Neural cell (in vitro differentiated cells): ENCODE measurements at regions not wholly inside any gene's neighbourhood (a gene's known extent, or its start where the extent isn't known, plus 50 kb on each side); places are given as distances from the start of the nearest gene placed in this dataset.

Source experiments
- CTCF ChIP-seq: fragments of 450-650 bp; IDR thresholded peaks from 2 replicates; pipeline ENCODE4 v1.5.1; 2014; ENCODE audit warnings: antibody characterized with exemption, mild to moderate bottlenecking, moderate library complexity; ENCODE audit not compliant: poor library complexity, severe bottlenecking
- EP300 ChIP-seq: fragments of 450-650 bp; conservative IDR thresholded peaks from 2 replicates; pipeline ENCODE4 v1.6.1; 2014; ENCODE audit warnings: antibody characterized with exemption, mild to moderate bottlenecking, moderate library complexity; ENCODE audit not compliant: poor library complexity, severe bottlenecking
- EZH2 ChIP-seq: fragments of 200-600, 300-800 bp; shearing (Covaris generic), sonication (generic); IDR thresholded peaks from 2 replicates; pipeline ENCODE4 v1.6.1; 2014; ENCODE audit warnings: antibody characterized with exemption, low read length, borderline replicate concordance, mild to moderate bottlenecking; ENCODE audit not compliant: insufficient read depth, poor library complexity, severe bottlenecking
- MXI1 ChIP-seq: fragments of 450-650 bp; conservative IDR thresholded peaks from 2 replicates; pipeline ENCODE4 v1.6.1; 2014; ENCODE audit warnings: antibody characterized with exemption, mild to moderate bottlenecking; ENCODE audit not compliant: poor library complexity, severe bottlenecking
- POLR2AphosphoS5 ChIP-seq: IDR thresholded peaks from 2 replicates; pipeline ENCODE4 v1.6.1; 2012
- RAD21 ChIP-seq: fragments of 450-650 bp; conservative IDR thresholded peaks from 2 replicates; pipeline ENCODE4 v1.6.1; 2014; ENCODE audit warnings: antibody characterized with exemption, mild to moderate bottlenecking, moderate library complexity
- REST ChIP-seq: IDR thresholded peaks from 2 replicates; pipeline ENCODE4 v1.6.1; 2012; ENCODE audit warnings: borderline replicate concordance
- TAF1 ChIP-seq: IDR thresholded peaks from 2 replicates; pipeline ENCODE4 v1.6.1; 2012; ENCODE audit warnings: low read depth

GRCh38 chr13:65309906-65310305, 1920.2 kb downstream of the PCDH9 start:
- TF ChIP-seq CTCF (no peak), POLR2AphosphoS5 (no peak), RAD21 (no peak), REST (no peak), TAF1 (no peak), EP300 (no peak), MXI1 (no peak), EZH2 (no peak)
